ENCODE measurements at regions not wholly inside any gene's neighbourhood (a gene's known extent, or its start where the extent isn't known, plus 50 kb on each side); places are given as distances from the start of the nearest gene placed in this dataset.

- TF ChIP-seq, protein P1, sequence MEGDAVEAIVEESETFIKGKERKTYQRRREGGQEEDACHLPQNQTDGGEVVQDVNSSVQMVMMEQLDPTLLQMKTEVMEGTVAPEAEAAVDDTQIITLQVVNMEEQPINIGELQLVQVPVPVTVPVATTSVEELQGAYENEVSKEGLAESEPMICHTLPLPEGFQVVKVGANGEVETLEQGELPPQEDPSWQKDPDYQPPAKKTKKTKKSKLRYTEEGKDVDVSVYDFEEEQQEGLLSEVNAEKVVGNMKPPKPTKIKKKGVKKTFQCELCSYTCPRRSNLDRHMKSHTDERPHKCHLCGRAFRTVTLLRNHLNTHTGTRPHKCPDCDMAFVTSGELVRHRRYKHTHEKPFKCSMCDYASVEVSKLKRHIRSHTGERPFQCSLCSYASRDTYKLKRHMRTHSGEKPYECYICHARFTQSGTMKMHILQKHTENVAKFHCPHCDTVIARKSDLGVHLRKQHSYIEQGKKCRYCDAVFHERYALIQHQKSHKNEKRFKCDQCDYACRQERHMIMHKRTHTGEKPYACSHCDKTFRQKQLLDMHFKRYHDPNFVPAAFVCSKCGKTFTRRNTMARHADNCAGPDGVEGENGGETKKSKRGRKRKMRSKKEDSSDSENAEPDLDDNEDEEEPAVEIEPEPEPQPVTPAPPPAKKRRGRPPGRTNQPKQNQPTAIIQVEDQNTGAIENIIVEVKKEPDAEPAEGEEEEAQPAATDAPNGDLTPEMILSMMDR (IDR thresholded peaks at IDR 0.05): no peak
- TF ChIP-seq POLR2A (IDR thresholded peaks at IDR 0.05): no peak
Observed at GRCh38 chr6:154932515-154933027, 62.5 kb upstream of the TIAM2 start.

Measured in body of pancreas (tissue), 4 donors.